Muscle layer of colon (tissue), 2 donors: ENCODE measurements at regions not wholly inside any gene's neighbourhood (a gene's known extent, or its start where the extent isn't known, plus 50 kb on each side); places are given as distances from the start of the nearest gene placed in this dataset.

Experiments used
- H3K27ac ChIP-seq: one replicate; pipeline ENCODE4 v1.7.0; 2013; ENCODE audit warnings: low read depth, mild to moderate bottlenecking, low read length, moderate library complexity
- H3K27me3 ChIP-seq, 2 donors: one replicate each; pipeline ENCODE4 v1.7.0; 2013; ENCODE audit warnings: low read length in 2 of 2, mild to moderate bottlenecking in 2 of 2; ENCODE audit not compliant: insufficient read depth in 2 of 2, control insufficient read depth in 1 of 2
- H3K36me3 ChIP-seq: one replicate; pipeline ENCODE4 v1.7.0; 2013; ENCODE audit warnings: mild to moderate bottlenecking, low read length; ENCODE audit not compliant: insufficient read depth
- H3K4me1 ChIP-seq: one replicate; pipeline ENCODE4 v1.7.0; 2013; ENCODE audit warnings: mild to moderate bottlenecking, low read length; ENCODE audit not compliant: insufficient read depth
- H3K4me3 ChIP-seq, 2 donors: one replicate each; pipeline ENCODE4 v1.7.0; 2013; ENCODE audit warnings: low read length in 2 of 2, low read depth in 1 of 2, mild to moderate bottlenecking in 1 of 2, moderate library complexity in 1 of 2
- H3K9ac ChIP-seq: one replicate; pipeline ENCODE4 v1.7.0; 2013; ENCODE audit warnings: low read length
- H3K9me3 ChIP-seq: one replicate; pipeline ENCODE4 v1.7.0; 2013; ENCODE audit warnings: mild to moderate bottlenecking, low read length
- donor health status: abdominal sarcoma.
- donor health status: Adenocarcinoma of cecum.

DNA sequence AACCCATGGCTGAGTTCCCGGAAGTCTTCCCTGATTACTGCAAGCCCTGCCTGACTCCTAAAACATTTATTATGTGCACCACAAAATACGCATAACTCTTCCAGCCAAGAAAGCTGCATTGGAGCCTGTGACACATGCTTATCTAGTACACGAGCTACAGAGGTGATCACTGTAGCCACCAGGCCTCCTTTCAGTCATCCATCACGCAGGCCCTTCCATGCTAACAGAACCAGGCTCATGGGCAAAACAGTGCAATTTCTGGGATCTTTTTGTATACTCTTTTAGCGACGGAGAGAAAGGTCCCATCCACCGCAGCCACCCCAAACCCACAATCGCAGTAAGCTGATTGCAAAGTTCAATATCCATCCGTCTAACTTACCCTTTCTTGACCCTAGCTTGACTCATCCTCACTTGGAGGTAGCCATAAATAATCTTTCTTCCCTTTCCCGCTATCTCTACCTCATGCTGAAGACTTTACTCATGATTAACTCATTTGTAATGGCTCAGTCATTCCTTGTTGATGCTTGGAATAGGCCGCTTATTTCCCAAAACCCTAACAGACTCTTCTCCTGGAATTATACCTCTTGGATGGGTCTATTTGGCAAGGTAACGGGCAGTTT lies 1203.5 kb downstream of the TYW1 start:
- no peak overlapping the region for H3K27ac ChIP-seq
- H3K27me3 ChIP-seq = no peaks in the 10 kb centered on the region
- H3K4me1 ChIP-seq = no peaks in the 10 kb centered on the region
- H3K9ac ChIP-seq = no peak overlapping the region
- no peaks in the 10 kb centered on the region for H3K9me3 ChIP-seq
- no peaks in the 10 kb centered on the region for H3K36me3 ChIP-seq
- no peak overlapping the region for H3K4me3 ChIP-seq

GRCh38 chr7:68203251-68203650 lies 1206.6 kb downstream of the TYW1 start:
- Histone ChIP-seq H3K4me1 (no peaks in the 10 kb centered on the region), H3K36me3 (no peaks in the 10 kb centered on the region), H3K9me3 (no peaks in the 10 kb centered on the region), H3K9ac (no peak overlapping the region), H3K27ac (no peak overlapping the region), H3K4me3 (no peak overlapping the region), H3K27me3 (no peaks in the 10 kb centered on the region)

- Histone ChIP-seq H3K27ac (no peak overlapping the region), H3K36me3 (no peaks in the 10 kb centered on the region), H3K27me3 (no peaks in the 10 kb centered on the region), H3K9ac (no peak overlapping the region), H3K4me1 (no peaks in the 10 kb centered on the region), H3K9me3 (no peaks in the 10 kb centered on the region), H3K4me3 (no peak overlapping the region)
Observed at GRCh38 chr7:68205826-68206225, 1209.2 kb downstream of the TYW1 start.

- Histone ChIP-seq H3K36me3 (no peaks in the 10 kb centered on the region), H3K9me3 (no peaks in the 10 kb centered on the region), H3K27ac (no peak overlapping the region), H3K27me3 (no peaks in the 10 kb centered on the region), H3K4me1 (no peaks in the 10 kb centered on the region), H3K9ac (no peak overlapping the region), H3K4me3 (no peak overlapping the region)
Observed at GRCh38 chr7:68206946-68207485, 1210.4 kb downstream of the TYW1 start.

GRCh38 chr7:68207676-68208075 lies 1211.0 kb downstream of the TYW1 start:
- no peak overlapping the region for H3K9ac ChIP-seq
- H3K4me1 ChIP-seq = no peaks in the 10 kb centered on the region
- no peaks in the 10 kb centered on the region for H3K9me3 ChIP-seq
- H3K27ac ChIP-seq = no peak overlapping the region
- H3K36me3 ChIP-seq = no peaks in the 10 kb centered on the region
- no peaks in the 10 kb centered on the region for H3K27me3 ChIP-seq
- H3K4me3 ChIP-seq = no peak overlapping the region

DNA sequence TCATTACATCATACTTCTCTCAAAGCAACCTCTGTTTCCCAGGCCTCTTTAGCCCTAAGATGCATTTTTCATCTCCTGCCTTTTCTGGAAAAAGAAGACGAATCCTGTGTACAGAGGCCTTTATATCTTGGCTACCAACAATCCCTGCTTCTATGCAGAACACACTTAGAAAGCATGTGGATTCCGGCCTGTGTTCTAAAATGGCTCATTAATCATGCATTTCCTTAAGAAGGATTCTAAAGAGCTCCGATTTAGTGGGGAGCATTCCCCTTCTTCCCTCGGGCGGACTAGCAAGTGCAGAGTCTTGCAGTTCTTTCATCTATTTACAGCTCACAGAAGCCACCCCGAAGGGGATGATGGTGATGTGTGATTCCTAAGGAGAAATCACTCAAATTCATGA lies 1212.9 kb downstream of the TYW1 start:
- Histone ChIP-seq H3K27ac (no peak overlapping the region), H3K4me1 (no peaks in the 10 kb centered on the region), H3K36me3 (no peaks in the 10 kb centered on the region), H3K4me3 (no peak overlapping the region), H3K27me3 (no peaks in the 10 kb centered on the region), H3K9ac (no peak overlapping the region), H3K9me3 (no peaks in the 10 kb centered on the region)

DNA sequence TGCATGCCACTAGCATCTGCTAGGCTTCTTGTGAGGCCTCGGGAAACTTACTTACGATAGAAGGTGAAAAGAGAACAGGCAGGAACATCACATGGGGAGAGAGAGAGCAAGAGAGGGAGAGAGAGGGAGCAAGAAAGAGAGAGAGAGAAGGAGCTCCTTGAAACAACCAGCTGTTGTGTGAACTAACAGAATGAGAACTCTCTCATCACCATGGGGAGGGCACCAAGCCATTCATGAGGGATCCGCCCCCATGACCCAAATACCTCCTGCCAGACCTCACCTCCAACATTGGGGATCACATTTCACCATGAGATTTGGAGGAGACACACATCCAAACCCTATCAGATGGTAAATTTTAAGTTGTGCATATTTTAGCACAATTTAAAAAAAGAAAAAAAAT lies 1217.2 kb downstream of the TYW1 start:
- Histone ChIP-seq H3K4me3 (no peak overlapping the region), H3K27ac (no peak overlapping the region), H3K9me3 (no peaks in the 10 kb centered on the region), H3K9ac (no peak overlapping the region), H3K27me3 (no peaks in the 10 kb centered on the region), H3K36me3 (no peaks in the 10 kb centered on the region), H3K4me1 (no peaks in the 10 kb centered on the region)

DNA sequence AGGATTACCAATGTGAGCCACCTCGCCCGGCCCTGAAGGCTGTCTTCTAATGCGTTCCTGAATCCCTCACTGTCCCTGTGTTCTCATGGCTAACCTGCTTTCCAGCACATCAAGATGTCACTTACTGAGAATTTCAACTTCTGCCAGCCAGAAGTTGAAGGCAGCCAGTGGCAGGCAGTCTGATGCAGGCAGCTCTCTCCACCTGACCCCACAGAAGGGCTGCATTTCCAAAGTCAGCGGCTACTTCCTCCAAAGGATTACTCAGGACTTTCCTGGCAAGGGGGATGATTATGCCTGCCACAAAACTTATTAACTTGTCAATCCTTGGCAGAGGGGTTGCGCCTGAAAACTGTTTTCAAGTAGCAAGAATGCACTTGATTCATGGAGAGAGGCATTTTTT lies 1219.4 kb downstream of the TYW1 start:
- H3K9ac ChIP-seq = no peak overlapping the region
- no peak overlapping the region for H3K27ac ChIP-seq
- H3K4me1 ChIP-seq = no peaks in the 10 kb centered on the region
- H3K27me3 ChIP-seq = no peaks in the 10 kb centered on the region
- H3K36me3 ChIP-seq = no peaks in the 10 kb centered on the region
- no peak overlapping the region for H3K4me3 ChIP-seq
- H3K9me3 ChIP-seq = no peaks in the 10 kb centered on the region

GRCh38 chr7:68217426-68217825 lies 1220.8 kb downstream of the TYW1 start:
- no peak overlapping the region for H3K4me3 ChIP-seq
- H3K9me3 ChIP-seq = no peaks in the 10 kb centered on the region
- H3K27me3 ChIP-seq = no peaks in the 10 kb centered on the region
- no peak overlapping the region for H3K9ac ChIP-seq
- no peak overlapping the region for H3K27ac ChIP-seq
- no peaks in the 10 kb centered on the region for H3K36me3 ChIP-seq
- H3K4me1 ChIP-seq = no peaks in the 10 kb centered on the region

DNA sequence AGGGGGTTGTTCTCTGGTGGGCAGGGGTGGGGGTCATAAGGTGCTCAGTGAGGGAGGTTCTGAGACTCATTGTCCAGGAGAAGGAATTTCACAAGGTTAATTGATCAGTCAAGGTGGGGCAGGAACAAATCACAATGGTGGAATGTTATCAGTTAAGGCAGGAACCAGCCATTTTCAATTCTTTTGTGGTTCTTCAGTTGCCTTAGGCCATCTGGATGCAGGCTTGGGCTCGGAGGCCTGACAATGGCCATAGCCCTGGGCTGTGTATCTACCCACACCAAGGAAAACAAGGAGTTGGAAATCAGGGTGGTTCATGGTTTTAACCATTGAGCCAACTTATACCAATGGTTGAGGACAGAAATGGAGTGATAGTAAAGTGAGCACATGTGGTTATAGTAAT lies 1221.8 kb downstream of the TYW1 start:
- H3K36me3 ChIP-seq = no peaks in the 10 kb centered on the region
- H3K4me1 ChIP-seq = no peaks in the 10 kb centered on the region
- H3K9me3 ChIP-seq = no peaks in the 10 kb centered on the region
- H3K27me3 ChIP-seq = no peaks in the 10 kb centered on the region
- H3K9ac ChIP-seq = no peak overlapping the region
- H3K27ac ChIP-seq = no peak overlapping the region
- no peak overlapping the region for H3K4me3 ChIP-seq

DNA sequence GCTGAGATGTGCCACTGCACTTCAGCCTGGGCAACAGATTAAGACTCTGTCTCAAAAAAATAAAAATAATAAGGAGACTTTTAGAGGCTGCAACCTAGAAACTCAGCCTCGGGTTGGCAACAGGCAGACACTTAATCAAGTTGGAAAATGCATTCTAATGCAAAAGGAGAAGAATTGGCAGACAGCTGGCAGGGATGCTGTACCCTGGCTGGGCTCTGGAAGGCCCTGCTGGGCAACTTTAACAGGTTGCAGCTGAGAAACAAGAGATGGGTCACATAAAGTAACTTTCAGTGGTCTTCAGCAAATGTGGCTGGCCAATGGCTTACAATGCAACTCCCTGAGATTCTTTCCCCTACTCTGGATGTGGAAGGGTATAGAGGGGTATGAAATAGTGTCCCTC lies 1225.7 kb downstream of the TYW1 start:
- H3K9me3 ChIP-seq = no peaks in the 10 kb centered on the region
- no peaks in the 10 kb centered on the region for H3K36me3 ChIP-seq
- no peak overlapping the region for H3K9ac ChIP-seq
- no peak overlapping the region for H3K4me3 ChIP-seq
- H3K27ac ChIP-seq = no peak overlapping the region
- H3K27me3 ChIP-seq = no peaks in the 10 kb centered on the region
- H3K4me1 ChIP-seq = no peaks in the 10 kb centered on the region

GRCh38 chr7:68224041-68224741 lies 1227.6 kb downstream of the TYW1 start:
- Histone ChIP-seq H3K27ac (no peak overlapping the region), H3K4me3 (no peak overlapping the region), H3K4me1 (no peaks in the 10 kb centered on the region), H3K27me3 (no peaks in the 10 kb centered on the region), H3K36me3 (no peaks in the 10 kb centered on the region), H3K9me3 (no peaks in the 10 kb centered on the region), H3K9ac (no peak overlapping the region)
